K562 (cell line): ENCODE measurements at regions not wholly inside any gene's neighbourhood (a gene's known extent, or its start where the extent isn't known, plus 50 kb on each side); places are given as distances from the start of the nearest gene placed in this dataset.

Source experiments
- FOXM1 ChIP-seq, 2 experiments: fragments of 450-650 bp in 1 of 2; sonication (generic) in 1 of 2; formaldehyde crosslinking in 1 of 2; IDR thresholded peaks; 2 replicates each; pipeline versions ENCODE4 v1.6.1 to v1.9.0; 2017 to 2022; ENCODE audit warnings: low read depth in 2 of 2, mild to moderate bottlenecking in 2 of 2, missing genetic modification reagents in 1 of 2, moderate library complexity in 1 of 2
- KLF13 ChIP-seq: fragments of 450-650 bp; IDR thresholded peaks from 2 replicates; pipeline ENCODE4 v1.6.1; 2016; ENCODE audit warnings: missing genetic modification characterization, low read depth, mild to moderate bottlenecking, missing compliant biosample characterization, moderate library complexity, borderline replicate concordance
- PTBP1 ChIP-seq: fragments of 200-400 bp; formaldehyde crosslinking; IDR thresholded peaks from 2 replicates; pipeline ENCODE4 v1.6.1; 2017; ENCODE audit warnings: low read depth, low read length

- TF ChIP-seq FOXM1 (IDR thresholded peaks at IDR 0.05; ENCODE audit: low read depth) (no peak), FOXM1 (CRISPR knock-in tag; IDR thresholded peaks at IDR 0.05; ENCODE audit: low read depth) (no peak), PTBP1 (no peak), KLF13 (tag) (no peak)
Measured at GRCh38 chr4:30495651-30496310, 224.4 kb upstream of the PCDH7 start.
